HFFc6 (cell line): ENCODE measurements at regions not wholly inside any gene's neighbourhood (a gene's known extent, or its start where the extent isn't known, plus 50 kb on each side); places are given as distances from the start of the nearest gene placed in this dataset.

ENCODE experiments used
- DNase-seq: peaks from one replicate; pipeline ENCODE4 v3.0.0-alpha.2; 2018
- H3K27ac Mint-ChIP-seq: 2 replicates; pipeline ENCODE4 v1.8.0; 2020; ENCODE audit warnings: mild to moderate bottlenecking, mixed read lengths
- H3K27me3 Mint-ChIP-seq: 2 replicates; pipeline ENCODE4 v1.8.0; 2021; ENCODE audit warnings: mild to moderate bottlenecking, moderate library complexity, mixed read lengths; ENCODE audit not compliant: insufficient read depth
- H3K36me3 Mint-ChIP-seq: 2 replicates; pipeline ENCODE4 v1.8.0; 2021; ENCODE audit warnings: low read depth, mixed read lengths
- H3K4me1 Mint-ChIP-seq: 2 replicates; pipeline ENCODE4 v1.8.0; 2020; ENCODE audit warnings: low read depth, mixed read lengths
- H3K4me3 Mint-ChIP-seq: 2 replicates; pipeline ENCODE4 v1.8.0; 2020; ENCODE audit warnings: mild to moderate bottlenecking, moderate library complexity, mixed read lengths
- H3K9me3 Mint-ChIP-seq: 2 replicates; pipeline ENCODE4 v1.8.0; 2020; ENCODE audit warnings: mild to moderate bottlenecking, mixed read lengths
- TF ChIP-seq, protein P1 (sequence below): fragments of 200-600 bp; sonication (generic); IDR thresholded peaks from 2 replicates; pipeline ENCODE4 v1.5.0; 2021; ENCODE audit warnings: antibody characterized with exemption, mild to moderate bottlenecking

DNA sequence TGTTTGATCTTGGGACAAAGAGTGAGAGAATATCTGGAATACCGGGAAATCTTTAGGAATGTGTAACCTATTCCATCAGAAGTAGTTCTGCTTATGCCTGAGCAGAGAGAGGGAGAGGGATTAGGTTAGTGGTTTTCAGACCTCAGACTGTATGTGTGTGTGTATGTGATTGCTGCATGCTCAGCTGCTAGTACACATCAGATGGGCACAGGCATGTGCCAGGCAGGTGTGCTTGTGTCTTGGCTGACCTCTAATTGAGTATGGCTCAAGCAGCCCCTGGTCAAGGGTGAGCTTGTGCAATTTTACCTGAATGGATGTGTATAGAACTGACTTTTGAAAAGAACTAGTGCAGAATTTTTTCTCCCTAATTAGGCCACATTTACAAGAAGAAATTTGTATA, 91.2 kb downstream of the INSIG2 start:
- H3K4me1 Mint-ChIP-seq = no peaks in the 10 kb centered on the region
- H3K36me3 Mint-ChIP-seq = no peaks in the 10 kb centered on the region
- H3K9me3 Mint-ChIP-seq = no peaks in the 10 kb centered on the region
- H3K27me3 Mint-ChIP-seq = peaks cover 4% of the 10 kb centered on the region; the same call in 1 of the 2 replicates
- no peak overlapping the region for H3K4me3 Mint-ChIP-seq
- no peak overlapping the region for H3K27ac Mint-ChIP-seq
- DNase-seq = no peak
- TF ChIP-seq, protein P1, sequence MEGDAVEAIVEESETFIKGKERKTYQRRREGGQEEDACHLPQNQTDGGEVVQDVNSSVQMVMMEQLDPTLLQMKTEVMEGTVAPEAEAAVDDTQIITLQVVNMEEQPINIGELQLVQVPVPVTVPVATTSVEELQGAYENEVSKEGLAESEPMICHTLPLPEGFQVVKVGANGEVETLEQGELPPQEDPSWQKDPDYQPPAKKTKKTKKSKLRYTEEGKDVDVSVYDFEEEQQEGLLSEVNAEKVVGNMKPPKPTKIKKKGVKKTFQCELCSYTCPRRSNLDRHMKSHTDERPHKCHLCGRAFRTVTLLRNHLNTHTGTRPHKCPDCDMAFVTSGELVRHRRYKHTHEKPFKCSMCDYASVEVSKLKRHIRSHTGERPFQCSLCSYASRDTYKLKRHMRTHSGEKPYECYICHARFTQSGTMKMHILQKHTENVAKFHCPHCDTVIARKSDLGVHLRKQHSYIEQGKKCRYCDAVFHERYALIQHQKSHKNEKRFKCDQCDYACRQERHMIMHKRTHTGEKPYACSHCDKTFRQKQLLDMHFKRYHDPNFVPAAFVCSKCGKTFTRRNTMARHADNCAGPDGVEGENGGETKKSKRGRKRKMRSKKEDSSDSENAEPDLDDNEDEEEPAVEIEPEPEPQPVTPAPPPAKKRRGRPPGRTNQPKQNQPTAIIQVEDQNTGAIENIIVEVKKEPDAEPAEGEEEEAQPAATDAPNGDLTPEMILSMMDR = no peak

DNA sequence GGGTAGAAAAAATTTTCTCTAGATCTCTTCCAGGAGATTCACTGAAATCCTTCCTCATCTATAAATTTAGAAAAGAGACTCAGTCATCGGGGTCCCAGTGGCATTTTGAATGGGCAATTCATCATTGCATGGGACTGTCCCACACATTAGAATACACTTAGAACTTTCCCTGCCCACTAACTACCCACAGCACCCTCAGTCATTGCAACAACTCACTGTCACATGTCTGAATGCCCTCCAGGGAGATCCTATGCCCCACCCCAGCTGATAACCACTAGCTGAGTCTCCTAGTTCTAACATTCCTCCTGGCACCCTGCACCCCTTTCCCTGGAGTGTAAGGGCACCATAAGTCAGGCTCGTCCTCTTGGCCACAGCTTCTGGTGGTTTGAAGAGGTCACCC, 89.6 kb downstream of the INSIG2 start:
- no peaks in the 10 kb centered on the region for H3K36me3 Mint-ChIP-seq
- H3K9me3 Mint-ChIP-seq = no peaks in the 10 kb centered on the region
- no peaks in the 10 kb centered on the region for H3K4me1 Mint-ChIP-seq
- peaks cover 1% of the 10 kb centered on the region; the same call in 1 of the 2 replicates for H3K27me3 Mint-ChIP-seq
- TF ChIP-seq, protein P1 = no peak
- no peak for DNase-seq
- no peak overlapping the region for H3K4me3 Mint-ChIP-seq
- H3K27ac Mint-ChIP-seq = no peak overlapping the region

DNA sequence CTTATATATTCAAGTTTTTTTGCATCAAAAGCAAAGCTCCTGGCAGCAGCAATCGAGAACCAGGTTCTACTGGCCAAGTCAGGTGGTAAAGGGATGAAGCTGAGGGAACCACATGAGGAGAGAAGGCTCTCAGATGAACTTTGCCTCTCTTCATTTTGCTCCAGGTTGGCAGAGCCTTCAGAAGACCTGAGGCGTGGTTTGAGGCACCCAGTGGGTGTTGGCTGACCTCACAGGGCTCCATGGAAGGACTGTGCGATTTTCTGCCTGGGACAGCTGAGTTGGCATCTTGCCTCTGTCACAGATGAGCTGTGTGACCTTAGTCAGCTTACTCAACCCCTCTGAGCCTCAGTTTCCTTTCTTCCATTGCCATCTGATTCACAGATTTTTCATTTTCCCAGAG, 89.0 kb downstream of the INSIG2 start:
- Mint-ChIP-seq H3K27ac (no peak overlapping the region), H3K4me1 (no peaks in the 10 kb centered on the region), H3K4me3 (no peak overlapping the region), H3K9me3 (no peaks in the 10 kb centered on the region), H3K27me3 (peaks cover 2% of the 10 kb centered on the region; the same call in 1 of the 2 replicates), H3K36me3 (no peaks in the 10 kb centered on the region)
- no peak for DNase-seq
- TF ChIP-seq, protein P1 = no peak

DNA sequence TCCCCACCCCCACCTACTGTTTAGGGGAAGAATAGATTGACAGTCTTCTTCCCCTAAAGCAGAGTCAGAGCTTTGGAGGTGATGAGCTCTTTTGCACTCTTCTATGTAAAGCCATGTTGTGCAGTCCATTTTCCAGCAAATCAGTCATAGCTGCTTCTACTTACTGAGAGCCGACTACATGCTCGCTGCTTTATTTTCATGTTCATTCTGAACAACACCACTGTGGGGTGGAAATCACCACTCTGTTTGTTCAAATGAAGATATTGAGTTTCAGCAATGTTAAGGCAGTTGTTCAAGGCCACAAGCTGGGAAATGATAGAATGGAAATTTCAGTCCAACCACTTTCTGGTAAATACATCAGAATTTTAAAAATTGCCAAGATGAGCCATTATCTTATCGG, 88.3 kb downstream of the INSIG2 start:
- TF ChIP-seq, protein P1 = no peak
- DNase-seq = no peak
- no peak overlapping the region for H3K4me3 Mint-ChIP-seq
- H3K4me1 Mint-ChIP-seq = no peaks in the 10 kb centered on the region
- no peaks in the 10 kb centered on the region for H3K36me3 Mint-ChIP-seq
- H3K27ac Mint-ChIP-seq = no peak overlapping the region
- H3K9me3 Mint-ChIP-seq = no peaks in the 10 kb centered on the region
- H3K27me3 Mint-ChIP-seq = peaks cover 2% of the 10 kb centered on the region; the same call in 1 of the 2 replicates

DNA sequence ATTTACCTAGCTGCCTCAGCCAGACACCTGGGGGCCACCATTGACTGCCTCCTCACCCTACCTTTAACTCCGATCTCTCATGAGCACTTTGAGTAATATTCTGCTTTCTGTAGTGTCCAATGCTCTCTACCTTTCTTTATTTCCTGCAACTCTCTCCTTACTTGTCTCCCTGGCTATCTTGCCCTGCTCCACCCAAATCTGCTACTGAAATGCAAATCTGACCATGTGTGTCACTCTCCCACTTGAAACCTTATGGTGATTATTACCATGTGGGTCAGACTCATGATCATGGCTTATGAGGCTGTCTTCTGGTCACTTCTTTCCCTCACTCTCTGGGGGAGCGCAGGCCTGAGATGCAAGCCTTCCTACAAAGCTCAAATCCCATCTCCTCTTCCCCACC, 83.3 kb downstream of the INSIG2 start:
- TF ChIP-seq, protein P1 = no peak
- Mint-ChIP-seq H3K36me3 (no peaks in the 10 kb centered on the region), H3K4me3 (no peak overlapping the region), H3K27me3 (peaks cover 2% of the 10 kb centered on the region; the same call in 1 of the 2 replicates), H3K27ac (no peak overlapping the region), H3K9me3 (no peaks in the 10 kb centered on the region), H3K4me1 (no peaks in the 10 kb centered on the region)
- DNase-seq = no peak
